ENCODE measurements at regions not wholly inside any gene's neighbourhood (a gene's known extent, or its start where the extent isn't known, plus 50 kb on each side); places are given as distances from the start of the nearest gene placed in this dataset.

- TF ChIP-seq EZH2 (IDR thresholded peaks at IDR 0.05; ENCODE audit: borderline replicate concordance, insufficient read depth, low read length, poor library complexity, severe bottlenecking) (no peak), CTCF (IDR thresholded peaks at IDR 0.05; ENCODE audit: poor library complexity, severe bottlenecking) (no peak), RAD21 (conservative IDR thresholded peaks at IDR 0.05) (no peak), REST (IDR thresholded peaks at IDR 0.05; ENCODE audit: borderline replicate concordance) (no peak), EP300 (conservative IDR thresholded peaks at IDR 0.05; ENCODE audit: poor library complexity, severe bottlenecking) (no peak), MXI1 (conservative IDR thresholded peaks at IDR 0.05; ENCODE audit: poor library complexity, severe bottlenecking) (no peak)
Observed at GRCh38 chr14:40308240-40308639, 876.0 kb upstream of the FBXO33 start.

Measured in neural cell (in vitro differentiated cells).